ENCODE measurements at regions not wholly inside any gene's neighbourhood (a gene's known extent, or its start where the extent isn't known, plus 50 kb on each side); places are given as distances from the start of the nearest gene placed in this dataset.
A peak's percentile ranks its signal among the peaks of the same experiment; 100 is the strongest.
"Not testable (repeated sequence)": the region's sequence is repeated elsewhere in the genome, so short reads cannot be mapped to it uniquely, and the experiment has no call there.

DNA sequence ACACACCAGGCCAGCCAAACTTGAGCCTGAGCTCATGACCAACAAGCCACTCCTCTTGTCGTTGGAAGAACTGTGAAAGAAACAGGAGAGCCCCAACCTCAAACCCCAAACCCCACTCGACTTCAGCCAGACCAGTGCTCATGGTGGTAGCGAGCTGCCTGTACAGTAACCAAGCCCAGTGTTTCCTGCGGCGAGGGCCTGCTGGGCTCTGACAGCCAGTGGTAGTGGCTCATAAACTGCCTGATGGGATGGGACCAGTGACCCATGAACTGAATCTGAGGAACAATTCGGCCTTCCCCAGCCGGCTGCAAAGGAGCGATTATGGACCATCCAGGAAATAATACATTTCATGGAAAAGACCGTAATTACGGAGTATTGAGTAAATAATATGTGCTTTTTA lies 191.9 kb downstream of the RPS24 start:
- no peak for TF ChIP-seq CTCF (IDR thresholded peaks at IDR 0.05; ENCODE audit: low read depth, low read length)
- Histone ChIP-seq H3K4me3 (ENCODE audit: low read depth, low read length) (no peak overlapping the region), H3K4me1 (no peaks in the 10 kb centered on the region; the same call in 1 of the 2 replicates)

GRCh38 chr10:78229489-78229888 lies 195.8 kb downstream of the RPS24 start:
- Histone ChIP-seq H3K36me3 (no peaks in the 10 kb centered on the region), H3K4me3 (ENCODE audit: low read depth, low read length) (no peak overlapping the region), H3K4me1 (no peaks in the 10 kb centered on the region), H3K27me3 (no peaks in the 10 kb centered on the region), H3K9me3 (no peaks in the 10 kb centered on the region)
- no peak for TF ChIP-seq CTCF (IDR thresholded peaks at IDR 0.05; ENCODE audit: low read depth, low read length)
- DNase-seq: no peak

More for the DNA sequence above, 191.9 kb downstream of the RPS24 start:
- no peak for DNase-seq
- no peaks in the 10 kb centered on the region for H3K36me3 ChIP-seq
- H3K9me3 ChIP-seq: no peaks in the 10 kb centered on the region
- no peaks in the 10 kb centered on the region for H3K27me3 ChIP-seq

DNA sequence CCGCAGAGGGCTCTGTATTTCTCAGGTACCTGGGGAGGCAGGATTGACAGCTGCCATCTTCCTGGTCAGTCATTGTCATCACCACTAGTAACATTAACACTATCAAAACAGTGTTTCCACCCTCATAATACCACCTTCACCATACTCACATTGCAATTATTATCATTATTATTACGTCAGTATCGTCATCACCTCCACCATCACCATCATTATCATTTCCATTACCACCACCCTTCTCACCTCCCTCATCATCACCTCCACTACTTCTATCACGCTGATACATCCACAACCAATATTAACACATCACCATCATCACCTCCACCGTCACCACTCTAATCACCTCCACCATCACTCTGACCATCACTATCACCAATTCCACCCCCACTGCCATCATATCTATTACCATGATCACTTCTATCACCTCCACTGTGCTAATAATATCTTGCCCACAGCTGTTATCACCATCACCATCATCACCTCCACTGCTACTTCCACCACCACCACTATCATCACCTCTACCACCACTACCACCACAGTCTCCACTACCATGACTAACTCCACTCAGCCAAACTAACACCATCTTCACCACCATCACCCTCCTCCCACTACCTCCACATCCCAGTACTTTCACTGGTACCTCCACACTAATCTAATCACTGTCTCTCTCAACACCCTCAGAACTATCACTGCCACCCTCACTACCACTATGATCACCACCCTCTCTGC lies 196.4 kb downstream of the RPS24 start:
- TF ChIP-seq CTCF (IDR thresholded peaks at IDR 0.05; ENCODE audit: low read depth, low read length): no peak
- H3K36me3 ChIP-seq: no peaks in the 10 kb centered on the region
- H3K4me3 ChIP-seq (ENCODE audit: low read depth, low read length): no peak overlapping the region
- no peaks in the 10 kb centered on the region for H3K4me1 ChIP-seq
- H3K9me3 ChIP-seq: no peaks in the 10 kb centered on the region
- no peaks in the 10 kb centered on the region for H3K27me3 ChIP-seq
- DNase-seq: no peak

GRCh38 chr10:78231327-78231726 lies 197.7 kb downstream of the RPS24 start:
- no peak for TF ChIP-seq CTCF (IDR thresholded peaks at IDR 0.05; ENCODE audit: low read depth, low read length)
- Histone ChIP-seq H3K4me1 (no peaks in the 10 kb centered on the region), H3K36me3 (no peaks in the 10 kb centered on the region), H3K27me3 (no peaks in the 10 kb centered on the region), H3K4me3 (ENCODE audit: low read depth, low read length) (no peak overlapping the region), H3K9me3 (no peaks in the 10 kb centered on the region)
- DNase-seq: no peak

- DNase-seq: no peak
- TF ChIP-seq CTCF (IDR thresholded peaks at IDR 0.05; ENCODE audit: low read depth, low read length): peak; percentile 13; the same call in 1 of the 2 replicates
- Histone ChIP-seq H3K4me3 (ENCODE audit: low read depth, low read length) (no peak overlapping the region), H3K36me3 (no peaks in the 10 kb centered on the region), H3K4me1 (no peaks in the 10 kb centered on the region), H3K9me3 (no peaks in the 10 kb centered on the region), H3K27me3 (no peaks in the 10 kb centered on the region)
These were observed 198.3 kb downstream of the RPS24 start for GRCh38 chr10:78231939-78232338.

DNA sequence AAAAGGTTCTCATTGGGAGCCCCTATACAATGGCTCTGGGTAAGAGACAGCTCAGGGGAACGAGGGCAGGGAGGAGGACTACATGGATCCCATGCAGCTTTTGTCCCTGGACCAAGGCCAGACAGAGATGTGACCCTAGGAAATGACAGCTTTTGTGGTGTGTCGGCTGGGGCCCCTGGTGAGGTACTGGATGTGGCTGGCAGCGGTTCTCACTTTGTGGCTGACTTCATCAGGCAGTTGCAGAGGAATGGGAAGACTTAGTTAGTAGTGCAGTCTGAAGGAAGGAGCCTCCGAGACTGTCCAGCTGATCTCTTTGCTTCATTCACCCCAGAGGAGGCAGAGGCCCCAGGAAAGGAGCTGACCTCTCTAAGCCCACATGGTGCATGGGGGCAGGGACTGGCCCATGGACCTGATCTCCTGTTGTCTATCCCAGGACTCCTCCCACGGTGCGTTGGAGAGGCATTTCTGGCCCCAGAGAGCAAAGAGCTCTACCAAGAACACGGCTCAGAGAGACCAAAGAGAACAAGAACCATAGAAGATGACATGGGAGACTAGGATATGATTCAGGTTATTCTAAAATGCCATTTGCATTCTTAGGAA lies 202.9 kb downstream of the RPS24 start:
- Histone ChIP-seq H3K36me3 (no peaks in the 10 kb centered on the region), H3K4me3 (ENCODE audit: low read depth, low read length) (no peak overlapping the region), H3K4me1 (no peaks in the 10 kb centered on the region), H3K9me3 (no peaks in the 10 kb centered on the region), H3K27me3 (no peaks in the 10 kb centered on the region)
- DNase-seq: no peak
- TF ChIP-seq CTCF (IDR thresholded peaks at IDR 0.05; ENCODE audit: low read depth, low read length): no peak

GRCh38 chr10:78237951-78238350 lies 204.3 kb downstream of the RPS24 start:
- not testable (repeated sequence) for H3K36me3 ChIP-seq; H3K9me3 ChIP-seq; H3K27me3 ChIP-seq; H3K4me1 ChIP-seq; H3K4me3 ChIP-seq (ENCODE audit: low read depth, low read length); DNase-seq
